GM18867 (cell line): ENCODE measurements at regions not wholly inside any gene's neighbourhood (a gene's known extent, or its start where the extent isn't known, plus 50 kb on each side); places are given as distances from the start of the nearest gene placed in this dataset.
A peak's percentile ranks its signal among the peaks of the same experiment; 100 is the strongest.

Experiments used
- ATAC-seq: cut with Tn5 transposase; IDR thresholded peaks from one replicate; pipeline ENCODE4 v1.9.1; 2021; ENCODE audit warnings: mild to moderate bottlenecking, moderate library complexity; ENCODE audit not compliant: unreplicated experiment

DNA sequence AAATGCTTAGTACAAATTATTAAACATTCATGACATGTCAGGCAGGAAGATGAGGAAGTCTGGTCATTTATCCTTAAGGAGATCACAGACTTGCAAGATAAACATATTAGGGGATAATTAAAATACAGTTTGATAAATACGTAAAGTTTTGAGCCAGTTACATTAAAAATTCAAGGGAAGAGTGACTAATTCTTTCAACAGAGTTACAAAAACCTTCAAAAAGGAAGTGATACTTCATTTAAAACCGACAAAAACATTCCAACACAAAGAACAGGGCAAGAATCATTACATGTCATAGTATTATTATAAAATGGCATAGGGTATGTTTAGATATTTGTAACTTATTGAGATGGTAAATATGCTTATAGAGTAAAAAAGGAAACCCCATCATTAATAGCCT is 636.0 kb downstream of the NR4A2 start:
- no peak for ATAC-seq

DNA sequence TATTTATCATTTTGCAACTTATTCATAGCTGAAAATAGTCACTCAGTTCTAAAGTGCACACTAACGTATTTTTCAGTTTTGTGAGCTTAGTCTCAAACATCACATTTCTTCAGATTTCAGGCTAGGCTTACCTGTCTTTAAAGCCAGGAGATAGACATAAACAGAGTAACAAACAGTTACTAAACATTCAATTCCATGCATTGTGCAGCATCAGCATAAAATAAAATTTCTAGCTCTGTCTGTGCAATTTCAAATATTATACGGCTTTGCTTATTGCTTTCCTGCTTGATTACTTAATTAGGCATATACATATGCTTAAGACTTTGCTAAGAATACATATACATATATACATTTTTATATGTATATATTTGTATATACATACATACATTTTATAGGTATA is 637.0 kb downstream of the NR4A2 start:
- no peak for ATAC-seq

DNA sequence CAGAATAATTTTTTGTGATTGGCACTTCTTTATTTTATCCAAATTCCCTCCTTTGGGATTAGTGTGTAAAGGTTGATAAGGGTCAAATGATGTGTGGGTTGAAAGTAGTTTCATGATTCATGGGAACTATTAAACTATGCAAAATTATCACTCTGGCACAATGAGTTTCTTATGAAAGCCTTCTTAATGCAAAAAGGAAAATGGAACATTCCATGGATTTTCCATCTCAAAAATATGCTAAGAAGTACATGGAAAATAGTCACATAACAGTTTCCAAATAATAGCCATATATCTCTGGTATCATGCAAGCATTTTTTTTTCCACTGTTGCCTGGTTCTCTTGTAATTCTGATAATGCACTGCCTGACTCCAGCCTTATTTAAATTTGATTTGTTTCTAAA is 639.7 kb downstream of the NR4A2 start:
- no peak for ATAC-seq

DNA sequence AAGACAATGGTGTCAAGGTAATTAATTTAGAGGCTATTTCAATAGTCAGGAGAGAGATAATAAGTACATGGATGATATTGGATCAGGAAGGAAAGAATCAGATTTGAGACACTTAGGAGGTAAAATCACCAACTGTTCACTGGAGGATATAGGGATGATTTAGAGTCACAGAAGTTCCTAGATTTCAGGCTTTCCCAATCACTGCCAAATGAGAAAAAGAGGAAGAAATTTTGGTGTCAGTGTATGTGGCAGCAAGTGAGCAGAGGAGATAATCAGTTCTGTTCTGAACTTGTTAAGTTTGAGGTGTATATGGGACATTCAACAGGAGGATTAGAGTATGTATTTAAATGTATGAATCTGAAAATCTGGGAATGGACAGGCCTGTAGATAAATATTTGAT is 640.4 kb downstream of the NR4A2 start:
- no peak for ATAC-seq

DNA sequence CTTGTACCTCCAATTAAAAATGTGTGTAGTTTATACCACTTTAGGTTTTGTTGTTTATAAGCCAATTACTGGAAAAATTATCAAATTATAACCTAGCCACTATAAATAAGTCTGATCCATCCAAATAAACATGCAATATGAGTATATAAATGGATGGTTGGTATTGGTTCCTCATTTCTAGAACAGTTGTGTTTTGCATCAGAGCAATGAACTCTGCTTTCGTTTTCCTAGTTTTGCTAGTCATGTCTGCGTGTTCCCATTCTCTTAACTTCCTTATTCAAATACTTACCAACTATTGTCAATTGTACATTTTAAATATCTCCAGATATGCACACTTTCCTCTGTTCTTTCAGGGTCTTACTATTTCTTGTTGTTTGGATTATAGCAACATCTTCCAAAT is 641.7 kb downstream of the NR4A2 start:
- peak; percentile 92 for ATAC-seq

DNA sequence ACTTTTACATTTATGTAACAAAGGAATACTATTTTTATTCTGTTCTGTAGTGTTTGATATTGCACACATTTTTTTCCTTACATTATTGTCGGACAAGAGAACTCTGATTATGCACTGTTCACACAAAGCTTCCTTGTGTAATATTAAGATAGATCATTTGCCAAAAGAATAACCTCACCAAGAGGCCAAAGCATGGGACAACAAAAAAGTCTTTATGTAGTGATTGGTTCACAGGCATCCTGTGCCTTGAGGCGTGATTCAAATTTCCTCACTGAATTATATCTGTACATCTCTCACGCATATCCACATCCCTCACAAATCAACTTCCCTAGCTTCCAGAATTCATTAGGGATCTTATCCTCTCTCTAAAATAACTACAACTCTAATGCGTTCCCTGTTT is 642.7 kb downstream of the NR4A2 start:
- no peak for ATAC-seq

DNA sequence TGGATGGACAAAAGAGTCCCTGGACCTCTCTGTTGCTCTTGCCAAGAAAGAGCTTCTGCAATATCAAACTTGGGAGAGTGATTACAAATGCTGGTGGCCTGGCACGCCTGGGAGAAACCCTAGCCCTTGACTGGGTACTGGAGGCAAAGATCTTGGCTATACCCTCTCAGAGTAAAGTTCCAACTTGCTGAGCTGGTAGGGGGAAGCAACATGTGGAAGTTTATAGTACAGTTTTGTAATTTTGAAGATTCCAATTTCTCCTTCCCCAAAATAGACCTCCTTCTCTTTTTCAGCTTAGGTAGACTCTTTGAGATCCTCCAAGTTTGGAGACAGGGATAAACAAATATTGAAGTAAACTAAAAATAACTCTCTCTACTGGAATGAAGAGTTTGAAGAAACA is 645.3 kb downstream of the NR4A2 start:
- ATAC-seq = no peak

DNA sequence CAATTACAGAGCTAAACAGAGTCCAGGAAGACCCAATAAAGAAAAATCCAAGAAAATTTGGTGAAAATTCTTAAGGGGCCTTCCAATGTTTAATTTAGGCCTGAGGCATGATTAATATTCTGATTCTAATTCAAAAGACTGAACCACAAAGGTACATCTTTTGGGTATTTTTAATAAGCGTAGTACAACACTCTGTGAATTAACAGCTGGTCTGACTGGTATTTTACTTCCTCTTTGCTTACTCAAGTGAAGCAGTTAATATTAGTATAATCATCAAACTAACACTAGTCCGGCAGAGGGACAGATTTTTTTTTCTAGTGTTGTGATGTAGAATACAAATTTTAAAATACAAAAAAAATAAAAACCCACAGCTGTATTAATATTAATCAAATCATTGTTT is 652.9 kb downstream of the NR4A2 start:
- peak; percentile 73 for ATAC-seq

DNA sequence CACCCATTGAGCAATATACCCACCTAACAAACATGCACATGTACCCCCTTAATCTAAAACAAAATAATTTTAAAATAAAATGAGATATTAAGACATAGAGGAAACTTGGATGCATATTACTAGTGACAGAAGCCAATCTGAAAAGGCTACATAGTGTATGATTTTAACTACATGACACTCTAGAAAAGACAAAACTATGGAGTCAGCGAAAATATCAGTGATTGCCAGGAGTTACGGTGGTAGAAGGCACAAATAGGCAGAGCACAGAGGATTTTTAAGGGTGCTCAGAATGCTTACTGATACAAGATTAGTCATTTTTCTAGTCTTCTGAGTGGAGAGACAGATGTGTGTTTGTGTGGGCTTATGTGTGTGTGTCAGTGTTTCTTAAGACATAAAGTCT is 656.6 kb downstream of the NR4A2 start:
- ATAC-seq = no peak

DNA sequence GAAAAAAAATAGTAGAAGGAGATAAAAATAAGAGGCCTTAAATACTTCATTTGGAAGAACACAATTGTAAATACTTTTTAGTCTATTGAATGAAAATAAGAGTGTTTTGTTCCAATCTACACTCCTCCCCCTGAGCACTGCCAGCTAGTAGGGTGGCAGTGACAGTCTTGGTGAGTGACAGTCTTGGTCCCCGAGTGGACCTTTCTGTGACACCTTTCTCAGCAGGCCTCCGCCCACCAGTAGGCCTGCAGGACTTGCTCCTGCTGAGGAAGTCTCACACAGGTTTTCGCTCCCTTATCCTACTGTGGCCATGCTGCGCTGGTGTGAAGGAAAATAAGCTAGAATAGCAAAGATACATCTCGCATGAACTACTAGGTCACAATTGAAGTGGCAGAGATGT is 666.8 kb downstream of the NR4A2 start:
- ATAC-seq = no peak

DNA sequence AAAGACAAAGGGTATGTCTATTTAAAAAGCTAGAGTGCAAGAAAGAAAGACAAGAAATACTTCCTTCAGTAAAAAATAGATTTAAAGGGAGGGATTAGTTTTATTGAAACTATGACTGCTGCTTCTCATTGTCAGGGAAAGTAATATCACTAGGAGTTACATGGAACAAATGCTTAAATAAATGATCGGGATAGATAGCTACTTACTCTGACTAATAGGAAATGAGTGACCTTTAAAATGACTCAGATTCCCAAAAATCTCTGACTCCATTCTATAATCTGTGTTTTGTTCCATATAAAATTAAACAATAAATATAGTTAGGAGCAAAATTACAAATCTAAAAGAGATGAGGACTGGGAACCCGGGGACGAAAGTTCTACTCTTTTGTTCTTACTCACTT is 669.3 kb downstream of the NR4A2 start:
- no peak for ATAC-seq

DNA sequence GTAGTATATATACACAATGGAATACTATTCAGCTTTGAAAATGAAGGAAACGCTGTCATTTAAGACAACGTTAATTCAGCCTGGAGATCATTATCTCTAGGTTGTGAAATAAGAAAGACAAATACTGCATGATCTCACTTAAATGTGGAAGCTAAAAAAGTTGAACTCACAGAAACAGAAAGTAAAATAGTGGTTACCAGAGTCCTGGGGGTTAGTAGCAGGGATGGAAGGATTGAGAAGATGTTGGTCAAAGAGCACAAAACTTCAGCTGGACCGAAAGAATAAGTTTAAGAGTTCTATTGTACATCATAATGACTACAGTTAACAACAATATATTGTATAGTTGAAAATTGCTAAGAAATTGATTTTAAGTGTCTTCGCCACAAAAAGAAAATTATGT is 670.3 kb downstream of the NR4A2 start:
- ATAC-seq = no peak

DNA sequence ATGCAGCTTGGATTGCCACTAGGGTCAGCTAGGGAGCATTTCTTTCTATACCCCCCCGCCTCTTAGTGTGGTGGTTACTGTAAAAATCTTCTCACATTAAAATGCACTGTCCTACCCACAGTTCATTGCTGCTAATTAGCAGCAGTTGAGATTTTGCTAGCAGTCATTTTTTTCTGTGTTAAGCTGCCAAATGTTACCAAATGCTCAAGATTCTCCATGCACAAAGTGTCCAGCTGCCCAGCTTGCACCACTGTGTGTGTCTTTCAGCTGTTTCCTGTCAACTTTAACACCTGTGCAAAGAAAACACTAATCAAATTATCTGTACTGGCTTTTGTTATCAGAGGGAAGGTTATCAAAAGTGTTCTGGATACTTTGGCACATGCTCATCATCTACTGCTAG is 679.3 kb downstream of the NR4A2 start:
- ATAC-seq = no peak

DNA sequence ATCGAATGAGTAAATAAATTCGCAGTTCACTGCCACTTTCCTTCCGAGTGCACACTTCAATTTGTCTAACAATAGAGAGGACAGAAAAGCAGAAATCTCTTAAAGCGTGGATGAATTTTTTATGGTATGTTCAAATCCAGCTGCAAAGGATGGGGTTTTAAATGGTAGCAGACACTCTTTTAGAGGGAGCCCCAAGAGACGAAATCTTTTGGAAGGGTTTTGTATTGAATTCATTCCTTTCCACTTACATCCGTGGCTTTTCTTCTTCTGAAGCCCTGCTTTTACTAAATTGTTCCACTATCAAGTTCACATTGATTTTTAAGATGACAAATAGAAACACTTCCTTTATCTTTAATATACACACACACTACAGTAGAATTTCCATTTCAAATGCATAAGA is 680.7 kb downstream of the NR4A2 start:
- ATAC-seq = no peak

DNA sequence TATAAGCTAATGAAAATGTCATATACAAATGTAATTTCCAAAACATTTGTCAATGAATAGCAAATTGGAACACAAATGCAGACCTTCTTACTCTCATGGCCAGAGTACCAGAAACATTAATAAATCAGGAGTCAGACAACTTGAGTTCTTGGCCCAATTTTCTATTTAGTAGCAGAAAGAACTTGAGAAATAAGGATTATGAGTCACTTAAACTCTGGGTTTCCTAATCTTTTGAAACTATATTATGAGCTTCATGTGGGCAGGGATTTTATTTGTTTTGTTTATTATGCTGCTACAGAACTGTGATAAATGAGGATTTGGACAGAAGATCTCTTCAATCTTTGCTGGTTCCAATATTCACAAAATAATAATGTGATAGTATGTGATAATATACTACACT is 686.7 kb downstream of the NR4A2 start:
- ATAC-seq = no peak

DNA sequence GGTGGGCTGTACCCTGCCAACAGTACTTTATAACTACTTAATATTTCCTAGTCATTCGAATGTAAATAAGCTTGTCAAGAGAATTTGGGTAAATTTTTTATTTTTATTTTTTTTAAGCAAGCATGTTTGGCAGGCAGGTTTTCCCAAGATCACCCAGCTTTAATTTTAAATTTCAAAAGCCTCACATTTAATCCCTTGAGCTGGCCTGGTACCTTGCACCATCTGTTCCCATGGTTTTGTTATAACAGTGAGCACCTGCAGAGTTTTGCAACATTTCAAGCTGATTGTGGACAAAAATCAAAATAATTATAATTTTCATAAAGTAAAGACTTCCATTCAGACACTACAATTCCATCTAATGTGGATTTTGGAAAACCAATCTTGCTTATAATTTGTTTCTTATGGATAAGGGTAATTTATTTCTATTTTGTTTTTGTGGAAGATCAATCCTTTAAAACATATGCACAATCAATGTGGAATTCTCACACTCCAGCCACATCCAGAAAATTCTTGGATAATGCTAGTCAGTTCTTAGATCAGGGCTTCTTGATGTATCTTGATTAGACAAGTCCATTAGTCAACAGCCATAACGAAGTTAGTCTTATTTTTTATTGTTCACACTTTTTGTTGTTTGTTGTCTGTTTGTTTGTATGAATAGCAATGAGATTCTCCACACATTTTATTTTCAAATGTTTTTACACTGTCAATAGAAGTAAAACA is 689.3 kb downstream of the NR4A2 start:
- no peak for ATAC-seq

DNA sequence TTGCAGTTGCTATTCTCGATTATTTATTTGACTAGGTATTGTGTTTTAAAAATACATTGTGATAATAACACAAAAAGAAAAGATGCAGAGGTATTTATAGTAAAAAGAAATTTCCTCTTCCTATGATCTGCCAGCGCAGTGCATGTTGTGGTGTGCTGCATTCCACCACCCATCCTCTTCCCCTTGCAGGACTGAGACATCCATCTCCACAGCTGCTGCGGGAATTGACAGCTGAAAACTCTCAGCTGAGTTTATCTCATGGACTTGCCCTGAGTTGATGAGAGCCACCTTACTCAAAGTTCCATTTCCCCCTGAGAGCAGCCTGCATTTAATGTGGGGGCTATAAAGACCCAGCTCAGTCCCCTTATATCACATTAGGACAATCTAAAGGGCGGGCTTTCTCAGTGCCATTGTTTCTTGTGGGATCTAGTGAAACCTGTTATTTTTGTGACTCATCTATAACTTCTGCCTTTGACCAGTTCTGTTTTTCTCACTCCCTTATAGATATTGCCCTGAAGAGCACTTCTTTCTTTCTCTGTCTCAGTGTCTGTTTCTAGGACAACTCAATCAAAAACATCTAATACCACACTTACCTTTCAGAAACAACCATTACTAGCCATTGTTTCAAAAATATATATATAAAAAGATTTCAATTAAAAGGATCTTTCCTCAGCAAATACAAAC is 698.5 kb downstream of the NR4A2 start:
- ATAC-seq = peak; percentile 73

DNA sequence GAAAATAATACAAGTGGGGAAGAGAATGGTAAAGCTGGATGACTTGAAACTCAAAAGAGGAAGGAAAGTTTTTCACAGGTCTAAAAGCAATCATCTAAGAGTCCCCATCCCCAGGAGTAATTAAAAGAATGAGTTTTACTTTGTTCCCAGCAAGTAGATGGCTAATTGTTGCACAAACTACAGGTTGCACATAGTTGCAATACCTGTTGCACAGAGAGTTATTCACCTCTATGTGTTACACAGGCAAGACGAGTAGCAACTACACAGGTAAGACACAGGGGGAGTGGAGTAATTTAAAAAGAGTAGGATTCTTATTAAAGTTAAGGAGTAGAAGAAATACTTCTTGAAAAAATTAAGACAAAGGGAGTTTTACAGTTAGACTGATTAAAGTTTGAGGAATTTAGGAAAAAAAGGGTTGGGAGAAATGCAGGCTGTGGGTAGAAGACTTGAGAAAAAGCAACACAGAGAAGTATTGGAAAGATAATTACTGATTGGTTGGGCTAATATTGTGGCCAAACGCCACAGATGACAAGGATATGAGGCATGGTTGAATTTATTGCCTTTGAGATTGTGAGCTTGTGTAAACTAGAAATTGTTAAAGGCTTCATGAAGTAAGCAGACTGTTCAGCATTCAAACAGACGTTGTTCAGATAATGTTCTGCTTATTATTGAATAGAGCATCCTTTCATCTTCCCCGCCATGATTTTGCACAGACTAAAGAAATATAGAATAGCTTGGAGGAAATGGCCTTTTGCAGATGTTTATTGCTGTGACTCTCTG is 699.3 kb downstream of the NR4A2 start:
- no peak for ATAC-seq

DNA sequence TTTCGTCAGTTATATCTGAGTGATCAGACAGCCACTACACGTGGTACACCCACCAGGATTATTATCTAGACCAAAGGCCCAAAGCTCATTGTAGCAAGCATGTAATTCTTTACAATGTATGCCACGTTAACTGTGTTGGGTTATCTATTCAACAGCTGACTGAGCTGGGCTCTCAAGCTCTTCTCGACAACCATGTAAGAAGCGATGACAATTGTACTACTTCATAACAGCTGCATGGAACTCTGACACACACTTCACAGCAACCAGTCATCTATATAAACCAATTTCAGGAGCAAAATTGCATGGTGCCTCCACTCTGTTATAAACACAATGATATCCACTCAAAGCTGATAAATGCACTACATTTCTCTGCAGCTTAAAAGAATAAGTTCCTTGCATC is 701.8 kb downstream of the NR4A2 start:
- ATAC-seq = no peak

DNA sequence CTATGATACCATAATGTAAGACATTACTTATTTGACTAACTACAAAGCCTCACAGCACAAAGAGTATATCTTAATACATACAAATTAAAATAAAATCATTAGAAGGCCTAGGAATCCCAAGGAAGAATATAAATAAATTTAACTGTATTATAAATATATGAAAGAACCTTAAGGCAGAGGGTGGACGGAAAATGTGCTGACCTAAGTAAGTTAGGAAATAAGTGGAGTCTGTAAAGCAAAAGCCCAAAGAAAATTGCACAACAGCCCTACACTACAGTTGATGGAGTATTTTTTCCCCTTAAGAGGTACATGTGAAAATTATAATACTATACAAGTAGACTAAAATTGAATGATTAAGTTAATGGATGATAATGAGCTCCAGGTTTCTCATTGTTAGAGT is 710.1 kb downstream of the NR4A2 start:
- no peak for ATAC-seq

DNA sequence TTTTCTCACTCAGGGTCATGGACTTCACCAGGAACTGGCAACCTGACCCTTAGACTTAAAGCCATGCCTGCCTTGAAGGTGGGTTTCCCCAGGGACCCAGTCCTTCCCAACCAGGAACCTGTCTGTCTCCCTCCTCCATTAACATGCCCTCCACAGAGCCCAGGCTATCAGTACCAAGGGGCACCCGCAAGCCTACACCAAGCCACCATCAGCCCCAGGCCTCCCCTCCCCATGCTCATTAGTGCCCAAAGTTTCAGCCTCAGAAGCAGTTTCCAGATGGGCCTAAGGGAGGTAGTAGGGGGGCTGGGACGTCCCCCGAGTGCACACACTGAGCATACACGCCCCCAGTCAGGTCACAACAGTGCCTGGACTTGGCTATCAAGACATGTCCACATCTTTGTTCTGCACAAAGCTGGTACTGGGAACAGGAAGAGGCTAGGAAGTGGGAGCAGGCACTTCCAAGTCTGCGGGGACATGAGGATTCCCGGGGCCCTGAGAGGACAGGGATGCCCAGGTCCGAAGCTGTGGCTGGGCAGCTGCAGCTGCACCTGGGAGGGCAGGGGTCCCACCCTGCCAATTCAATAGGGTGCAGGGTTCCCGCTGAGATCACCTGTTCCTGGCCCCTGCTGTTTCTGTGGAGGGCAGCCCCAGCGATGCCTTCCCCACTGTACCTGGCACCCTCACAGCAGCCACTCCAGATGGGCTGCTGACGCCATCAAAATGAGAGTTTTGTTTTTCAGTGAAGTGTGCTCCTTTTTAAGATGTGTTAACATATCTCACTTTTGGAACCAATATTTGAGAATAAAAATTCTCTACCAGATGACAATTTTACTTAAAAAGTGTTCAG is 731.4 kb downstream of the NR4A2 start:
- no peak for ATAC-seq
